Hepatocyte (in vitro differentiated cells): ENCODE measurements at regions not wholly inside any gene's neighbourhood (a gene's known extent, or its start where the extent isn't known, plus 50 kb on each side); places are given as distances from the start of the nearest gene placed in this dataset.

Experiments
- DNase-seq: peaks from one replicate; pipeline ENCODE4 v3.0.0-alpha.2; 2016; ENCODE audit warnings: low spot score
- H2AFZ ChIP-seq: fragments of 200-600 bp; sonication (generic); 2 replicates; pipeline ENCODE4 v1.6.0; 2016; ENCODE audit warnings: antibody characterized with exemption, mild to moderate bottlenecking
- H3K27ac ChIP-seq: fragments of 200-600 bp; sonication (generic); 2 replicates; pipeline ENCODE4 v1.5.1; 2016; ENCODE audit warnings: mild to moderate bottlenecking
- H3K27me3 ChIP-seq: fragments of 200-600 bp; sonication (generic); 2 replicates; pipeline ENCODE4 v1.6.1; 2016
- H3K36me3 ChIP-seq: fragments of 200-600 bp; sonication (generic); replicated peaks from 2 replicates; pipeline ENCODE4 v1.5.1; 2016; ENCODE audit warnings: low read depth; ENCODE audit not compliant: insufficient read depth
- H3K4me1 ChIP-seq: fragments of 200-600 bp; sonication (generic); 2 replicates; pipeline ENCODE4 v1.5.1; 2016; ENCODE audit warnings: mild to moderate bottlenecking, moderate library complexity; ENCODE audit not compliant: insufficient read depth
- H3K4me2 ChIP-seq: fragments of 200-600 bp; sonication (generic); 2 replicates; pipeline ENCODE4 v1.6.0; 2016
- H3K4me3 ChIP-seq: fragments of 200-600 bp; sonication (generic); 2 replicates; pipeline ENCODE4 v1.5.1; 2016; ENCODE audit warnings: mild to moderate bottlenecking
- H3K79me2 ChIP-seq: fragments of 200-600 bp; sonication (generic); 2 replicates; pipeline ENCODE4 v1.6.0; 2017; ENCODE audit warnings: mild to moderate bottlenecking
- H3K9me2 ChIP-seq: fragments of 200-600 bp; sonication (generic); replicated peaks from 2 replicates; pipeline ENCODE4 v1.6.0; 2017; ENCODE audit warnings: mild to moderate bottlenecking; ENCODE audit not compliant: insufficient read depth
- H3K9me3 ChIP-seq: fragments of 200-600 bp; sonication (generic); 2 replicates; pipeline ENCODE4 v1.5.1; 2016; ENCODE audit warnings: low read depth, mild to moderate bottlenecking
- H4K20me1 ChIP-seq: fragments of 200-600 bp; sonication (generic); 2 replicates; pipeline ENCODE4 v1.6.0; 2016; ENCODE audit warnings: mild to moderate bottlenecking; ENCODE audit not compliant: insufficient read depth, poor library complexity, severe bottlenecking
- CTCF ChIP-seq: fragments of 200-600 bp; sonication (generic); IDR thresholded peaks from 2 replicates; pipeline ENCODE4 v1.5.1; 2016; ENCODE audit warnings: antibody characterized with exemption, mild to moderate bottlenecking; ENCODE audit not compliant: poor library complexity
- EZH2 ChIP-seq: fragments of 200-600 bp; sonication (generic); IDR thresholded peaks from 2 replicates; pipeline ENCODE4 v1.6.1; 2016; ENCODE audit warnings: antibody characterized with exemption, mild to moderate bottlenecking, borderline replicate concordance
- EZH2phosphoT487 ChIP-seq: fragments of 200-600 bp; sonication (generic); IDR thresholded peaks from one replicate; pipeline ENCODE4 v1.6.1; 2018; ENCODE audit warnings: antibody characterized with exemption, mild to moderate bottlenecking, low read depth, moderate library complexity; ENCODE audit not compliant: unreplicated experiment, severe bottlenecking
- WGBS: methylation state at CpG from one replicate; pipeline ENCODE4 v1.1.6; 2016; ENCODE audit warnings: low lambda C conversion rate; ENCODE audit errors: missing lambda C conversion rate; 5-methylcytosine and 5-hydroxymethylcytosine counted together

GRCh38 chrX:10922835-10923234, 188.3 kb upstream of the HCCS start:
- H3K27ac ChIP-seq: peak overlapping the region; percentile 41
- H3K9me3 ChIP-seq: no peaks in the 10 kb centered on the region
- H3K27me3 ChIP-seq: no peaks in the 10 kb centered on the region
- no peak overlapping the region for H3K4me2 ChIP-seq
- H3K4me3 ChIP-seq: no peak overlapping the region
- H3K79me2 ChIP-seq: no peaks in the 10 kb centered on the region
- no peaks in the 10 kb centered on the region for H4K20me1 ChIP-seq
- DNase-seq: no peak
- no peaks in the 10 kb centered on the region for H3K36me3 ChIP-seq
- H2AFZ ChIP-seq: no peak overlapping the region
- H3K4me1 ChIP-seq: no peaks in the 10 kb centered on the region
- H3K9me2 ChIP-seq: no peaks in the 10 kb centered on the region
- 64% methylated on average over 1 of the region's 1 CpG for WGBS
- TF ChIP-seq EZH2phosphoT487 (no peak), EZH2 (no peak), CTCF (no peak)

- H3K4me3 ChIP-seq: no peak overlapping the region
- H3K4me1 ChIP-seq: no peaks in the 10 kb centered on the region
- H3K9me2 ChIP-seq: no peaks in the 10 kb centered on the region
- H3K9me3 ChIP-seq: no peaks in the 10 kb centered on the region
- no peak overlapping the region for H2AFZ ChIP-seq
- no peak overlapping the region for H3K4me2 ChIP-seq
- no peaks in the 10 kb centered on the region for H4K20me1 ChIP-seq
- no peaks in the 10 kb centered on the region for H3K36me3 ChIP-seq
- TF ChIP-seq EZH2 (no peak), EZH2phosphoT487 (no peak), CTCF (no peak)
- H3K27ac ChIP-seq: no peak overlapping the region
- no peak for DNase-seq
- no peaks in the 10 kb centered on the region for H3K79me2 ChIP-seq
- 80% methylated on average over 3 of the region's 3 CpGs for WGBS
- H3K27me3 ChIP-seq: no peaks in the 10 kb centered on the region
Measured at GRCh38 chrX:10923466-10923865, 187.7 kb upstream of the HCCS start.

- Histone ChIP-seq H3K4me3 (no peak overlapping the region), H3K36me3 (no peaks in the 10 kb centered on the region), H3K27me3 (no peaks in the 10 kb centered on the region), H3K9me3 (no peaks in the 10 kb centered on the region), H2AFZ (no peak overlapping the region), H3K27ac (no peak overlapping the region), H3K79me2 (no peaks in the 10 kb centered on the region), H3K4me2 (no peak overlapping the region), H3K9me2 (no peaks in the 10 kb centered on the region), H4K20me1 (no peaks in the 10 kb centered on the region), H3K4me1 (no peaks in the 10 kb centered on the region)
- TF ChIP-seq CTCF (no peak), EZH2 (no peak), EZH2phosphoT487 (no peak)
- no peak for DNase-seq
- 47% methylated on average over 1 of the region's 1 CpG for WGBS
Measured at GRCh38 chrX:10926404-10926803, 184.7 kb upstream of the HCCS start.

GRCh38 chrX:10926891-10927290, 184.2 kb upstream of the HCCS start:
- DNase-seq: no peak

More at GRCh38 chrX:10926891-10927290, 184.2 kb upstream of the HCCS start:
- 63% methylated on average over 1 of the region's 1 CpG for WGBS
- H3K27me3 ChIP-seq: no peaks in the 10 kb centered on the region
- no peak overlapping the region for H3K27ac ChIP-seq
- no peaks in the 10 kb centered on the region for H3K36me3 ChIP-seq
- TF ChIP-seq EZH2phosphoT487 (no peak), EZH2 (no peak), CTCF (no peak)
- H3K4me1 ChIP-seq: no peaks in the 10 kb centered on the region
- H3K4me2 ChIP-seq: no peak overlapping the region
- H2AFZ ChIP-seq: no peak overlapping the region
- H3K9me2 ChIP-seq: no peaks in the 10 kb centered on the region
- no peaks in the 10 kb centered on the region for H3K9me3 ChIP-seq
- no peak overlapping the region for H3K4me3 ChIP-seq
- H4K20me1 ChIP-seq: no peaks in the 10 kb centered on the region
- H3K79me2 ChIP-seq: no peaks in the 10 kb centered on the region
